ENCODE measurements at regions not wholly inside any gene's neighbourhood (a gene's known extent, or its start where the extent isn't known, plus 50 kb on each side); places are given as distances from the start of the nearest gene placed in this dataset.

- no peak overlapping the region for H3K4me3 Mint-ChIP-seq
- no peaks in the 10 kb centered on the region for H3K36me3 Mint-ChIP-seq (ENCODE audit: low read depth)
- H3K4me1 Mint-ChIP-seq = no peaks in the 10 kb centered on the region
- DNase-seq = no peak
- peaks cover 9% of the 10 kb centered on the region for H3K9me3 Mint-ChIP-seq
- H3K27me3 Mint-ChIP-seq (ENCODE audit: low read depth, poor library complexity) = no peaks in the 10 kb centered on the region
- H3K27ac Mint-ChIP-seq = no peak overlapping the region
- TF ChIP-seq, protein P1, sequence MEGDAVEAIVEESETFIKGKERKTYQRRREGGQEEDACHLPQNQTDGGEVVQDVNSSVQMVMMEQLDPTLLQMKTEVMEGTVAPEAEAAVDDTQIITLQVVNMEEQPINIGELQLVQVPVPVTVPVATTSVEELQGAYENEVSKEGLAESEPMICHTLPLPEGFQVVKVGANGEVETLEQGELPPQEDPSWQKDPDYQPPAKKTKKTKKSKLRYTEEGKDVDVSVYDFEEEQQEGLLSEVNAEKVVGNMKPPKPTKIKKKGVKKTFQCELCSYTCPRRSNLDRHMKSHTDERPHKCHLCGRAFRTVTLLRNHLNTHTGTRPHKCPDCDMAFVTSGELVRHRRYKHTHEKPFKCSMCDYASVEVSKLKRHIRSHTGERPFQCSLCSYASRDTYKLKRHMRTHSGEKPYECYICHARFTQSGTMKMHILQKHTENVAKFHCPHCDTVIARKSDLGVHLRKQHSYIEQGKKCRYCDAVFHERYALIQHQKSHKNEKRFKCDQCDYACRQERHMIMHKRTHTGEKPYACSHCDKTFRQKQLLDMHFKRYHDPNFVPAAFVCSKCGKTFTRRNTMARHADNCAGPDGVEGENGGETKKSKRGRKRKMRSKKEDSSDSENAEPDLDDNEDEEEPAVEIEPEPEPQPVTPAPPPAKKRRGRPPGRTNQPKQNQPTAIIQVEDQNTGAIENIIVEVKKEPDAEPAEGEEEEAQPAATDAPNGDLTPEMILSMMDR (IDR thresholded peaks at IDR 0.05) = no peak
Observed at GRCh38 chr7:145584401-145584800, 532.2 kb upstream of the CNTNAP2 start.

- no peak overlapping the region for H3K27ac Mint-ChIP-seq
- TF ChIP-seq, protein P1 (IDR thresholded peaks at IDR 0.05) = no peak
- peaks cover 14% of the 10 kb centered on the region for H3K9me3 Mint-ChIP-seq
- no peaks in the 10 kb centered on the region for H3K36me3 Mint-ChIP-seq (ENCODE audit: low read depth)
- H3K4me1 Mint-ChIP-seq = no peaks in the 10 kb centered on the region
- no peak overlapping the region for H3K4me3 Mint-ChIP-seq
- DNase-seq = no peak
- H3K27me3 Mint-ChIP-seq (ENCODE audit: low read depth, poor library complexity) = no peaks in the 10 kb centered on the region
Observed at GRCh38 chr7:145582742-145583303, 533.8 kb upstream of the CNTNAP2 start.

DNA sequence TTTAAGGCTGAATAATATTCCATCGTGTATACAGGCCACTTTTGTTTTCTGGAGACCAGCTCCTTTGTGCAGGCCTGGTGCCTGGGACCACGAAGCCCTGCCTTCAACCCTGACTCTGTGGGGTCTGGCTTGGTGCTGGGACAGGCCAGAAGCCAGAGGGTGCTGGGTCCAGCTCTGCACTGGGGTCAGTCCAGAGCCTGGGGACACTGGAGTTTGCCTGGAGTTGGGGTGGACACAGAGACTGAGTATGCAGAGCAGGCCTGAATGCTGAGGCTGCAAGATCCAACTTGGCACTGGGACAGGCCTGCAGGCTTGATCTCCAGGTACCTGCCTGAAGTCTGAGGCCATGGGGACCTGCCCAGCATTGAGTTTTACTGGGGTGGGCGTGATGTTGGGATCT, 558.8 kb upstream of the CNTNAP2 start:
- TF ChIP-seq, protein P1 (IDR thresholded peaks at IDR 0.05) = no peak
- Mint-ChIP-seq H3K9me3 (no peaks in the 10 kb centered on the region), H3K4me1 (no peaks in the 10 kb centered on the region), H3K27me3 (ENCODE audit: low read depth, poor library complexity) (no peaks in the 10 kb centered on the region), H3K27ac (no peak overlapping the region), H3K4me3 (no peak overlapping the region), H3K36me3 (ENCODE audit: low read depth) (no peaks in the 10 kb centered on the region)
- no peak for DNase-seq

DNA sequence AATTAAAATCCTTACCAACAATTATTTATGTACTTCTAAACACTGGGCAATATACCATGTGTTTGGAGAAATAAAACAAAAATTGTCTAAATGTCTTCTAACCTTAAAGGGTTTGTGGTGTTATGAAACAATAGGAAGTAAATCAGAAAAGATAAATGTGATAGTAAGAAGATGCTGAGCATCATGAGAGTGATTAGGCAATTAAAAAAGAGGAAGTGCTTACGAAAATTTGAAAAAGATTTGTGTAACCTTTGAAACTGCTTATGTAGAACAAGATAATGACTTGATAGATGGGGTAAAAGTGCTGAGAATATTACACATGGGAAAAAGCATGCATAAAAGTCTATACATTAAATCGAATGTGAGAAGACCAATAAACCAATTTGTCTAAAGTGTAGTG, 573.4 kb upstream of the CNTNAP2 start:
- TF ChIP-seq, protein P1 (IDR thresholded peaks at IDR 0.05) = no peak
- Mint-ChIP-seq H3K4me3 (no peak overlapping the region), H3K36me3 (ENCODE audit: low read depth) (no peaks in the 10 kb centered on the region), H3K4me1 (no peaks in the 10 kb centered on the region), H3K9me3 (no peaks in the 10 kb centered on the region), H3K27me3 (ENCODE audit: low read depth, poor library complexity) (peaks cover 5% of the 10 kb centered on the region), H3K27ac (no peak overlapping the region)
- no peak for DNase-seq

- Mint-ChIP-seq H3K27me3 (ENCODE audit: low read depth, poor library complexity) (peaks cover 5% of the 10 kb centered on the region), H3K27ac (no peak overlapping the region)
- no peak for DNase-seq
Observed at GRCh38 chr7:145539910-145540309, 576.7 kb upstream of the CNTNAP2 start.

GRCh38 chr7:145534301-145534700, 582.3 kb upstream of the CNTNAP2 start:
- DNase-seq = no peak
- H3K27me3 Mint-ChIP-seq (ENCODE audit: low read depth, poor library complexity) = peaks cover under 1% of the 10 kb centered on the region
- H3K36me3 Mint-ChIP-seq (ENCODE audit: low read depth) = no peaks in the 10 kb centered on the region
- no peak overlapping the region for H3K4me3 Mint-ChIP-seq
- no peaks in the 10 kb centered on the region for H3K4me1 Mint-ChIP-seq
- H3K27ac Mint-ChIP-seq = no peak overlapping the region
- TF ChIP-seq, protein P1 (IDR thresholded peaks at IDR 0.05) = no peak
- H3K9me3 Mint-ChIP-seq = no peaks in the 10 kb centered on the region

More at GRCh38 chr7:145539910-145540309, 576.7 kb upstream of the CNTNAP2 start:
- no peak overlapping the region for H3K4me3 Mint-ChIP-seq
- no peaks in the 10 kb centered on the region for H3K36me3 Mint-ChIP-seq (ENCODE audit: low read depth)
- H3K4me1 Mint-ChIP-seq = no peaks in the 10 kb centered on the region
- TF ChIP-seq, protein P1 (IDR thresholded peaks at IDR 0.05) = no peak
- no peaks in the 10 kb centered on the region for H3K9me3 Mint-ChIP-seq

All from nephron progenitor cell (in vitro differentiated cells).